ENCODE measurements at regions not wholly inside any gene's neighbourhood (a gene's known extent, or its start where the extent isn't known, plus 50 kb on each side); places are given as distances from the start of the nearest gene placed in this dataset.

DNA sequence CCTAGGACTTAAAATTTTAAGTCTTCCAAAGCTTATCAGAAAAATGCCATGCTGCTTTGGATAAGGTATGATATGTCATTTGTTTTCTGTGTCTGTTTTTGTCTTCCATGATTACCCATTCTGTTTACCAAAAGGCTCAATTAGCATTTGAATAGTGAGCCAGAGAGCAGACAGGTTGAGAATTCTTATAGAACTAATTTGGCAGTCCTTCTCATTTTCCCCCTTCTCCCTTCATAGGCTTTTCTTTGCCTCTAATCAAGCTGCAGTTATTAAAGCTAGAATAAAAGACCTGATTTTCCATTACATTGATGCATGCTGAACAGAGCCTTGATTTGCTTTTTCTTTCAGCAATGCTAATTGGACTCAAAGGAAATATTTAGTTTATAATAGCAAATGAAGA is 993.0 kb downstream of the MAT2B start:
- H3K4me3 ChIP-seq (ENCODE audit: control insufficient read depth, low read depth, low read length), result no peak overlapping the region
- DNase-seq (ENCODE audit: low read depth), result no peak
- TF ChIP-seq, protein P1, sequence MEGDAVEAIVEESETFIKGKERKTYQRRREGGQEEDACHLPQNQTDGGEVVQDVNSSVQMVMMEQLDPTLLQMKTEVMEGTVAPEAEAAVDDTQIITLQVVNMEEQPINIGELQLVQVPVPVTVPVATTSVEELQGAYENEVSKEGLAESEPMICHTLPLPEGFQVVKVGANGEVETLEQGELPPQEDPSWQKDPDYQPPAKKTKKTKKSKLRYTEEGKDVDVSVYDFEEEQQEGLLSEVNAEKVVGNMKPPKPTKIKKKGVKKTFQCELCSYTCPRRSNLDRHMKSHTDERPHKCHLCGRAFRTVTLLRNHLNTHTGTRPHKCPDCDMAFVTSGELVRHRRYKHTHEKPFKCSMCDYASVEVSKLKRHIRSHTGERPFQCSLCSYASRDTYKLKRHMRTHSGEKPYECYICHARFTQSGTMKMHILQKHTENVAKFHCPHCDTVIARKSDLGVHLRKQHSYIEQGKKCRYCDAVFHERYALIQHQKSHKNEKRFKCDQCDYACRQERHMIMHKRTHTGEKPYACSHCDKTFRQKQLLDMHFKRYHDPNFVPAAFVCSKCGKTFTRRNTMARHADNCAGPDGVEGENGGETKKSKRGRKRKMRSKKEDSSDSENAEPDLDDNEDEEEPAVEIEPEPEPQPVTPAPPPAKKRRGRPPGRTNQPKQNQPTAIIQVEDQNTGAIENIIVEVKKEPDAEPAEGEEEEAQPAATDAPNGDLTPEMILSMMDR (conservative IDR thresholded peaks at IDR 0.05; ENCODE audit: control insufficient read depth, insufficient read depth, low read depth, low read length), result no peak

DNA sequence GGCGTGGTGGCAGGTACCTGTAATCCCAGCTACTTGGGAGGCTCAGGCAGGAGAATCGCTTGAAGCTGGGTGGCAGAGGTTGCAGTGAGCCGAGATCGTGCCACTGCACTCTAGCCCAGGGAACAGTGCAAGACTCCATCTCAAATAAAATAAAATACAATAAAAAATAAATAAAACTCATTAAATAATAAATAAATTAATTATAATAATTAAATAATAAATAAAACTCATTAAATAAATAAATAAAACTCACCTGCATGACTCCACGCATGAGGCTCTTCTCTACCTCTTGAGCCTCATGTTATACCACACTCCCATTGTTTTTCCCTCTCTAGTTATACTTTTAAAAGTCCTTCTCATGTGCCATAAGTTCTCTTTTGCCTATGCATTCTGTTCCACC is 995.4 kb downstream of the MAT2B start:
- TF ChIP-seq, protein P1 (conservative IDR thresholded peaks at IDR 0.05; ENCODE audit: control insufficient read depth, insufficient read depth, low read depth, low read length), result no peak
- no peak for DNase-seq (ENCODE audit: low read depth)
- no peak overlapping the region for H3K4me3 ChIP-seq (ENCODE audit: control insufficient read depth, low read depth, low read length)

DNA sequence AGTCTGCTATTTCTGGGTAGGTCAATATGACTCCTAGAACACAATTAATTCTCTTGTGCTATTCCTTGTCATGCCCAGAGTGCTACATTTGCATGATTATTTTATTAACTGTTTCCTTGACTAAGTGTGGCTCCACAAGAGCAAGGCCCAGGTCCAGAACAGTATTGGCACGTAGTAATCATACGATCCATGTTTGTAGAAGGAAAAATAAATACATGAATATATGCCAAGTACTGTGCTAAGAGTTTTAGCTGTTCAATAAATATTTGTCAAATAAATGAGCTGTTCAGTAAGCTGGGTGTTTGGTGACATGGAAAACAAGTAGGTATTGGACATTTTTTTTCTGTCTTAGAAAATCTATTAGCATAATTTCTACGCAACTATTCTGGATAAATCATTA is 995.9 kb downstream of the MAT2B start:
- TF ChIP-seq, protein P1 (conservative IDR thresholded peaks at IDR 0.05; ENCODE audit: control insufficient read depth, insufficient read depth, low read depth, low read length), result no peak
- H3K4me3 ChIP-seq (ENCODE audit: control insufficient read depth, low read depth, low read length), result no peak overlapping the region
- DNase-seq (ENCODE audit: low read depth), result no peak

DNA sequence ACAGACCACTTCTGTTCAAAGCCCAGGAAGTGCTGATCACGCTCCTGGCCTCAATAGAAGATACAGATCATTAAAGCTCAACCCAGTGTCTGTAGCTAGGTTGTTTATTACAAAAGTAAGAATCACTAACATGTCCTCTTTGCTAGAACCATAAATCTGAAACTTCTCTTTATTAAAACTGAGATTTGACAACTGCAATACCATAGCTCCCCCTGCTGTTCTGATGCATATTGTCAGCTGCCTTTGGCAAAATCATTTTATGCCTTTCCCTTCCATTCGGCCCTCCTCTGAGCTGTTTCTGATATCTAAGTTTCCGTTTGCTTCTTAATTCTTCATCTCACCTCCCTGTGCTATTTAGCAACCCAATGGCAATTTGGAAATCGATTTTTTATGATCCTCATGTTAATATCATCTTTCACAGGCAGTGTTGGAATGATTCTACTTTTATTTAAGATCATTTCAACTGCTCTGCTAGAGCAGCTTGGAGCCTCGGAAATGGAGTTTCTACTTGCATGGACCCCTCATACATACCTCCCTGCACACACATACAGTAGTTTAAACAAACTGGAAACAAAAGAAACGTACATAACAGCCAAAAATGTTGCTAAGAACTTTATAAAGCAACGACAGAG is 998.8 kb downstream of the MAT2B start:
- TF ChIP-seq, protein P1 (conservative IDR thresholded peaks at IDR 0.05; ENCODE audit: control insufficient read depth, insufficient read depth, low read depth, low read length), result peak; percentile 87
- no peak overlapping the region for H3K4me3 ChIP-seq (ENCODE audit: control insufficient read depth, low read depth, low read length)
- DNase-seq (ENCODE audit: low read depth), result peak; percentile 65

DNA sequence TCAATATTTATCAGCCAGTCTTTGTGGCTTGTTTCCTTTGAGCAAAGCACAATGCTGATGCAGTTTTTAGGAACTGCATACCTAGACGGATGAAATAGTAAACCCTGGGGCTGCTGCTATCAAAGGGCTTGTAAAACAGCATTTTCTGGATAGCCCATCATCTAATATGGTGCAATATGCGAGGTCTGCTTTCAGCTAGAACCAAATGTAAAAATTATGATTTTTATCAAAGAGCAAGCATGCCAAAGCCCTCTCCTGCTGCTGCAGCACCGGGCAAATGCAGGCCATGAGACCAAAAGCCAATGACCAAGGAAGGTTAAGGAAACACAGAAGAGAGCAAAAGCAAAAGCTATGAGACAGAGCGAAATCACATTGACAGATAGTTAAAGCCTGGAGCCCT is 1000.4 kb downstream of the MAT2B start:
- DNase-seq (ENCODE audit: low read depth), result no peak
- H3K4me3 ChIP-seq (ENCODE audit: control insufficient read depth, low read depth, low read length), result no peak overlapping the region
- TF ChIP-seq, protein P1 (conservative IDR thresholded peaks at IDR 0.05; ENCODE audit: control insufficient read depth, insufficient read depth, low read depth, low read length), result no peak

DNA sequence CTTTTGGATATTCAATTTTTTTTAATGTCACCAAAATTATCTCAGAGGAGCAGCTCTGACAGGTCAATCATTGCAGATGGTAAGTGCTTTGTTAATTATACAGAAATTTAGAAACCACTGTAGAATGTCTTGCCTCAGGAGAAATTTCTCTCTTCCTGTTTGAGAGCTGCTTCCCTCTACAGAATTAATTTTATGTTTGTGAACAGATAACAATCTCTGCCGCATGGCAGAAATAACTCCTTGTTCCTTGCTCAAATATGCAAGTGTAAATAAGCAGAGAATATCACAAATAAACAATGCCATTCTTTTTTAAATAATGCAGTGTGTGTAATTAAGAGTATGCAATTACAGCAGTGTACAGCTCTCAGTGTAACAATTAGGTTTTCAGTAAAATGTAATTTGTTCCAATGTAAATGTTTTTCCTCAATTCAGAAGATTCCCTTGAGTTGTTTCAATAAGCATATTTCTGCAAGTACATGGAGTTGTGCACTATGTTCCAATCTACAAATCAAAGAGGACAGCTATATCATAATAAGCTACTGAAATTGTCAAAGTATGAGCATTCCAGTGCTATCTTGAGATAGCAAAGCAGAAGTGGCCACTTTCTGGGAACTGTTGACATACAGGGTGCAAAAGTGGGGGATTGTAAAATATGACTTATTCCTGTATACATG is 1012.8 kb downstream of the MAT2B start:
- H3K4me3 ChIP-seq (ENCODE audit: control insufficient read depth, low read depth, low read length), result no peak overlapping the region
- TF ChIP-seq, protein P1 (conservative IDR thresholded peaks at IDR 0.05; ENCODE audit: control insufficient read depth, insufficient read depth, low read depth, low read length), result no peak
- DNase-seq (ENCODE audit: low read depth), result no peak
